ENCODE measurements at regions not wholly inside any gene's neighbourhood (a gene's known extent, or its start where the extent isn't known, plus 50 kb on each side); places are given as distances from the start of the nearest gene placed in this dataset.
"Not testable (repeated sequence)": the region's sequence is repeated elsewhere in the genome, so short reads cannot be mapped to it uniquely, and the experiment has no call there.

DNA sequence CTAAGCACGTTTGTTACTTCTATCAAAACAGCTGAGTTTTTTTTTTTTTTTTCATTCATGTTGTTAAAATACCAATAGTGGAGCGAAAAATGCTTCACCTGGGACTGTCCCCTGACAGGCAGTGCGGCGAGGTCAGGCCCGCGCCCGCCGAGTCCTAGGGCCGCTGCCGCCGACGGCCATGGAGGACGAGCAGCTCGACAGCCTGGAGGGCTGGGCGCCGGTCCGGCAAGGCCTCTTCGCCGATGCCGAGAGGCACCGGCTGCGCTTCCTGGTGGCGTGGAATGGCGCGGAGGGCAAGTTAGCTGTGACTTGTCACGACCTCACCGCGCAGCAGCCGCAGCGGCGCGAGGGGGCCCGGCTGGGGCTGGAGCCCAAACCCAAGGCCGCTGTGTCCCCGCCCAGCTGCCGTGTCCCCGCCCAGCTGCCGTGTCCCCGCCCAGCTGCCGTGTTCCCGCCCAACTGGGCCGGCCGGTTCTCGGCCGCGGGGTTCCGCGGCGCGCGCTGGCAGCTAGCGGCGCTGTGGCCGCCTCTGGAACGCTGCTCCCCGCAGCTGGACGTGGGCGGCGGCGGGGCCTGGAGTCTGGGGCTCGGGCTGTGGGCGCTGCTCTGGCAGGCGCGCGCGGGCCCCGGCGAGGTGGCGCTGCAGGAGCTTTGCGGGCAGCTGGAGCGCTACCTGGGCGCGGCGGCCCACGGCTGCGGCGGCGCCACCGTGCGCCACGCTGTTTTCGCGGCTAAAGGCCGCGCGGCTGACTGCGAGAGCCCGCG, 56.7 kb upstream of the GOLGA8R start:
- H3K27me3 Mint-ChIP-seq (ENCODE audit: low read depth in 2 of 2); H3K36me3 Mint-ChIP-seq; intact Hi-C loops (cut with micrococcal nuclease); H3K27me3 ChIP-seq (ENCODE audit: control insufficient read depth, insufficient read depth, low read length); H3K27ac ChIP-seq (ENCODE audit: low read length); H3K36me3 ChIP-seq (ENCODE audit: control insufficient read depth, insufficient read depth, low read length); H3K4me1 ChIP-seq (ENCODE audit: control insufficient read depth, insufficient read depth, low read length); H3K4me3 ChIP-seq (ENCODE audit: low read length); H3K4me1 Mint-ChIP-seq; H3K4me3 Mint-ChIP-seq; H3K9me3 ChIP-seq (ENCODE audit: control insufficient read depth, insufficient read depth, low read length); H3K27ac Mint-ChIP-seq; H3K9me3 Mint-ChIP-seq: not testable (repeated sequence)
- peak; percentile 87 to 97 (median 90) for ATAC-seq
- peak in 1 of 2 donors; percentile 62 for DNase-seq
- under 1% methylated on average over 14 of the region's 89 CpGs for WGBS (ENCODE audit: insufficient coverage)

GRCh38 chr15:30471366-30471749, 57.3 kb upstream of the GOLGA8R start:
- DNase-seq; H3K4me1 Mint-ChIP-seq; H3K36me3 Mint-ChIP-seq; H3K9me3 ChIP-seq (ENCODE audit: control insufficient read depth, insufficient read depth, low read length); H3K4me3 ChIP-seq (ENCODE audit: low read length); ATAC-seq; H3K27ac ChIP-seq (ENCODE audit: low read length); H3K27ac Mint-ChIP-seq; intact Hi-C loops (cut with micrococcal nuclease); H3K27me3 Mint-ChIP-seq (ENCODE audit: low read depth in 2 of 2); H3K4me3 Mint-ChIP-seq; H3K36me3 ChIP-seq (ENCODE audit: control insufficient read depth, insufficient read depth, low read length); H3K4me1 ChIP-seq (ENCODE audit: control insufficient read depth, insufficient read depth, low read length); H3K9me3 Mint-ChIP-seq; H3K27me3 ChIP-seq (ENCODE audit: control insufficient read depth, insufficient read depth, low read length): not testable (repeated sequence)
- no CpG with 5 or more reads among the region's 34 CpGs for WGBS (ENCODE audit: insufficient coverage)

DNA sequence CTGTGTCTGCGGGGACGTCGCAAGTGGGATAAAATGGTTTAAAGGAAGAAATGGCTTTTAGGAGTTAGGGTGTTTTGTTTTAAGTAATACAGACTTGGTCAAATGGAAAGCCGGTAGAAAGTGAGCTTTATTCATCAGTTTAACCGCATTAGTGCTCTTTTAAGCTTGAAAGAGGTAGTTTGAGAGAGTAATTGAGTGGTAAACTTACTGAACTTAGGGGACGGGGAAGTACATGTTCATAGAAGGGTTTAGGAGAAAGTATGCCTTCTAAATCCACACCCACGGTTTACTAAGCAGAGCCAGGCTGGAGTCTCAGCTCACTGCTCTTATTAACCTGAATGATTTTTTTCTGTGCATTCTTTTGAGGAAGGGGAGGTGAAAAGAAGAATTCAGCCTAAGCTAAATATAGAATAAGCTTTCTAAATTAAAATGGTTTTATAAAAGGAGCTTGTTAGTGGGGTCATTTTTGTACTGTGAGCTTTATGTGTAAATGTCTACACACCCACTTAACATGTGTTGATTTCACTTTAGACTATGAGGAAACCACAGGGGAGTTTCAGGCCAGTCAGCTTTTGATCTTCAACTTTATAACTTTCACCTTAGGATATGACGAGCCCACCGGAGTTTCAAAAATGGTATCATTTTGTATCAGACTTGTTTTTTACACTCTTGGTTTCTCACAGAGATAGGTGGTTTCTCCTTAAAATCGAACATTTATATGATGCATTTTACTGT, 57.9 kb upstream of the GOLGA8R start:
- peak; percentile 16 to 40 (median 31) for ATAC-seq

GRCh38 chr15:30484887-30485286, 67.0 kb upstream of the GOLGA8Q start:
- H3K4me3 Mint-ChIP-seq; H3K27ac ChIP-seq (ENCODE audit: low read length); H3K27ac Mint-ChIP-seq; H3K36me3 Mint-ChIP-seq; ATAC-seq; H3K27me3 Mint-ChIP-seq (ENCODE audit: low read depth in 2 of 2); H3K4me3 ChIP-seq (ENCODE audit: low read length); H3K4me1 ChIP-seq (ENCODE audit: control insufficient read depth, insufficient read depth, low read length); H3K9me3 Mint-ChIP-seq; H3K27me3 ChIP-seq (ENCODE audit: control insufficient read depth, insufficient read depth, low read length); H3K4me1 Mint-ChIP-seq; H3K9me3 ChIP-seq (ENCODE audit: control insufficient read depth, insufficient read depth, low read length); DNase-seq; H3K36me3 ChIP-seq (ENCODE audit: control insufficient read depth, insufficient read depth, low read length); intact Hi-C loops (cut with micrococcal nuclease): not testable (repeated sequence)
- WGBS (ENCODE audit: insufficient coverage) = 99% methylated on average over 6 of the region's 9 CpGs

More for the DNA sequence above, 57.9 kb upstream of the GOLGA8R start:
- H3K27ac ChIP-seq (ENCODE audit: low read length); H3K4me3 Mint-ChIP-seq; intact Hi-C loops (cut with micrococcal nuclease); H3K9me3 ChIP-seq (ENCODE audit: control insufficient read depth, insufficient read depth, low read length); H3K4me3 ChIP-seq (ENCODE audit: low read length); H3K27ac Mint-ChIP-seq; H3K9me3 Mint-ChIP-seq; DNase-seq; H3K36me3 Mint-ChIP-seq; H3K4me1 ChIP-seq (ENCODE audit: control insufficient read depth, insufficient read depth, low read length); H3K27me3 ChIP-seq (ENCODE audit: control insufficient read depth, insufficient read depth, low read length); H3K4me1 Mint-ChIP-seq; H3K36me3 ChIP-seq (ENCODE audit: control insufficient read depth, insufficient read depth, low read length); H3K27me3 Mint-ChIP-seq (ENCODE audit: low read depth in 2 of 2): not testable (repeated sequence)
- no CpG with 5 or more reads among the region's 10 CpGs for WGBS (ENCODE audit: insufficient coverage)

DNA sequence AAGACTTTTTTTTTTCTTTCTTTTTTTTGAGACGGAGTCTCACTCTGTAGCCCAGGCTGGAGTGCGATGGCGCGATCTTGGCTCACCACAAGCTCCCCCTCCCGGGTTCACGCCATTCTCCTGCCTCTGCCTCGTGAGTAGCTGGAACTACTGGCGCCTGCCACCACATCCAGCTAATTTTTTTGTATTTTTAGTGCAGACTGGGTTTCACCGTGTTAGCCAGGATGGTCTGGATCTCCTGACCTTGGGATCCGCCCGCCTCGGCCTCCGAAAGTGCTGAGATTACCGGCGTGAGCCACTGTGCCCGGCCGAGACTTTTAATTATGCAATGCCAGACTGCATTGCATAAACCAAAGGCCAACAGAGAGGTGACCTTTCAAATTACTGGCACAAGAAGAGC, 62.6 kb upstream of the GOLGA8Q start:
- ATAC-seq; H3K4me3 Mint-ChIP-seq; H3K9me3 Mint-ChIP-seq; DNase-seq; H3K9me3 ChIP-seq (ENCODE audit: control insufficient read depth, insufficient read depth, low read length); intact Hi-C loops (cut with micrococcal nuclease); H3K36me3 ChIP-seq (ENCODE audit: control insufficient read depth, insufficient read depth, low read length); H3K4me3 ChIP-seq (ENCODE audit: low read length); H3K27me3 ChIP-seq (ENCODE audit: control insufficient read depth, insufficient read depth, low read length); H3K36me3 Mint-ChIP-seq; H3K27me3 Mint-ChIP-seq (ENCODE audit: low read depth in 2 of 2); H3K4me1 ChIP-seq (ENCODE audit: control insufficient read depth, insufficient read depth, low read length); H3K27ac ChIP-seq (ENCODE audit: low read length); H3K4me1 Mint-ChIP-seq: not testable (repeated sequence)
- WGBS (ENCODE audit: insufficient coverage) = 93% methylated on average over 17 of the region's 17 CpGs
- H3K27ac Mint-ChIP-seq = peak overlapping the region in 1 of 2 donors; percentile 43

DNA sequence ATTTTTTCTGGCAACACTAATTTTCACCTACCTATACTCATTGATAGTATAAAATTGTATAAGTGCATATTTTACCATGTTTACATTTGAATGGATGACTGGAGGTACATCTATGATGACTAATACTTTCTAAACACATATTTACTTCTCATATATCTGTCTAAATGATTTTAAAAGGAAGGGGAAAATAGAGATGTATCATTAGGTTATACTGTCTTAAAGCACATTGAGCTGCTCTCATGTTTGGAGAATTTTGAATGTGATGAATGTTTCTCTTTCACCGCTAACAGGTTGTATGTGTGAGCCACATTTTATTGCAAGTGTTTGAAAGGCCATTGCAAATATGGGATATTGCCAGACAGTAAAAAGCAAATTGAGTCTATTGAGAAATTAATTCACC, 61.5 kb upstream of the GOLGA8Q start:
- H3K36me3 ChIP-seq (ENCODE audit: control insufficient read depth, insufficient read depth, low read length); DNase-seq; H3K27ac Mint-ChIP-seq; H3K36me3 Mint-ChIP-seq; H3K9me3 ChIP-seq (ENCODE audit: control insufficient read depth, insufficient read depth, low read length); H3K27ac ChIP-seq (ENCODE audit: low read length); intact Hi-C loops (cut with micrococcal nuclease); H3K9me3 Mint-ChIP-seq; H3K4me1 Mint-ChIP-seq; H3K27me3 Mint-ChIP-seq (ENCODE audit: low read depth in 2 of 2); H3K4me3 Mint-ChIP-seq; H3K27me3 ChIP-seq (ENCODE audit: control insufficient read depth, insufficient read depth, low read length); H3K4me3 ChIP-seq (ENCODE audit: low read length); H3K4me1 ChIP-seq (ENCODE audit: control insufficient read depth, insufficient read depth, low read length); ATAC-seq: not testable (repeated sequence)
- no CpG with 5 or more reads among the region's 1 CpG for WGBS (ENCODE audit: insufficient coverage)

GRCh38 chr15:30493947-30494346, 57.9 kb upstream of the GOLGA8Q start:
- ATAC-seq; intact Hi-C loops (cut with micrococcal nuclease): not testable (repeated sequence)

DNA sequence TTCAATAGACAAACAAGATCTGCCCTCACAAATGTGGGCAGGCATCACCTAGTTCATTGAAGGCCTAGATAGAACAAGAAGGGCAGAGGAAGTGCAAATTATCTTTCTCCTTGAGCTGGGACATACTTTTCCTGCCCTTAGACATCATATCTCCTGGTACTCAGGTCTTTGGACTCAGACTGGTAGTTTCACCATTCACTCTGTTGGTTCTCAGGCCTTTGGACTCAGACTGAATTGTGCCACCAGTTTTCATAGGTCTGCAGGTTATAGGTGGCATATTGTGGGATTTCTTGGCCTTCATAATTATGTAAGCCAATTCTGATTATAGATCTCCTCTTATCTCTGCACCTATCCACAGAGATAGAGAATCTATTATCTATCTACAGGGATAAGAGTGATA, 54.6 kb upstream of the GOLGA8Q start:
- H3K27ac ChIP-seq (ENCODE audit: low read length); H3K4me3 Mint-ChIP-seq; H3K36me3 ChIP-seq (ENCODE audit: control insufficient read depth, insufficient read depth, low read length); H3K4me3 ChIP-seq (ENCODE audit: low read length); H3K27ac Mint-ChIP-seq; H3K27me3 Mint-ChIP-seq (ENCODE audit: low read depth in 2 of 2); H3K9me3 Mint-ChIP-seq; H3K4me1 ChIP-seq (ENCODE audit: control insufficient read depth, insufficient read depth, low read length); ATAC-seq; H3K27me3 ChIP-seq (ENCODE audit: control insufficient read depth, insufficient read depth, low read length); DNase-seq; H3K4me1 Mint-ChIP-seq; H3K9me3 ChIP-seq (ENCODE audit: control insufficient read depth, insufficient read depth, low read length); intact Hi-C loops (cut with micrococcal nuclease); H3K36me3 Mint-ChIP-seq: not testable (repeated sequence)

More at GRCh38 chr15:30493947-30494346, 57.9 kb upstream of the GOLGA8Q start:
- H3K4me1 Mint-ChIP-seq; H3K27me3 ChIP-seq (ENCODE audit: control insufficient read depth, insufficient read depth, low read length); H3K27me3 Mint-ChIP-seq (ENCODE audit: low read depth in 2 of 2); H3K4me3 Mint-ChIP-seq; H3K27ac ChIP-seq (ENCODE audit: low read length); H3K9me3 Mint-ChIP-seq; H3K36me3 ChIP-seq (ENCODE audit: control insufficient read depth, insufficient read depth, low read length); H3K36me3 Mint-ChIP-seq; H3K9me3 ChIP-seq (ENCODE audit: control insufficient read depth, insufficient read depth, low read length); H3K4me1 ChIP-seq (ENCODE audit: control insufficient read depth, insufficient read depth, low read length); H3K4me3 ChIP-seq (ENCODE audit: low read length); H3K27ac Mint-ChIP-seq; DNase-seq: not testable (repeated sequence)
- no CpG with 5 or more reads among the region's 1 CpG for WGBS (ENCODE audit: insufficient coverage)

Data from natural killer cell (primary cell).